TTC549 (cell line): ENCODE measurements at regions not wholly inside any gene's neighbourhood (a gene's known extent, or its start where the extent isn't known, plus 50 kb on each side); places are given as distances from the start of the nearest gene placed in this dataset.

ENCODE experiments used
- FAIRE-seq: peaks from 2 replicates; lab custom pipeline; 2012; peaks lifted over from hg19 to GRCh38; lab: Jason Lieb, UNC

GRCh38 chr3:132237652-132238032 lies 79.6 kb upstream of the ACP3 start:
- no peak for FAIRE-seq

- FAIRE-seq: no peak
Measured at GRCh38 chr3:132239587-132239986, 77.6 kb upstream of the ACP3 start.

- FAIRE-seq: no peak
Measured at GRCh38 chr3:132241776-132242514, 75.3 kb upstream of the ACP3 start.

GRCh38 chr3:132242790-132243189 lies 74.4 kb upstream of the ACP3 start:
- no peak for FAIRE-seq

GRCh38 chr3:132245552-132246142 lies 71.6 kb upstream of the ACP3 start:
- FAIRE-seq: no peak

GRCh38 chr3:132246212-132246611 lies 71.0 kb upstream of the ACP3 start:
- no peak for FAIRE-seq

GRCh38 chr3:132247211-132247610 lies 70.0 kb upstream of the ACP3 start:
- FAIRE-seq: no peak

- FAIRE-seq: no peak
Measured at GRCh38 chr3:132248490-132248889, 68.7 kb upstream of the ACP3 start.

- peak; percentile 89 for FAIRE-seq
Measured at GRCh38 chr3:132253262-132253878, 63.8 kb upstream of the ACP3 start.

GRCh38 chr3:132254076-132254755 lies 63.0 kb upstream of the ACP3 start:
- FAIRE-seq: no peak

- FAIRE-seq: no peak
Measured at GRCh38 chr3:132255041-132255745, 62.0 kb upstream of the ACP3 start.

- no peak for FAIRE-seq
Measured at GRCh38 chr3:132256989-132257388, 60.2 kb upstream of the ACP3 start.

GRCh38 chr3:132261506-132261905 lies 55.7 kb upstream of the ACP3 start:
- FAIRE-seq: no peak

- no peak for FAIRE-seq
Measured at GRCh38 chr3:132262305-132262704, 54.9 kb upstream of the ACP3 start.

GRCh38 chr3:132262956-132263355 lies 54.3 kb upstream of the ACP3 start:
- no peak for FAIRE-seq

- no peak for FAIRE-seq
Measured at GRCh38 chr3:132265028-132265427, 52.2 kb upstream of the ACP3 start.

GRCh38 chr3:132265488-132265887 lies 51.7 kb upstream of the ACP3 start:
- no peak for FAIRE-seq

- FAIRE-seq: no peak
Measured at GRCh38 chr3:132267391-132267993, 49.7 kb upstream of the ACP3 start.
